Fibroblast of lung (primary cell): ENCODE measurements at regions not wholly inside any gene's neighbourhood (a gene's known extent, or its start where the extent isn't known, plus 50 kb on each side); places are given as distances from the start of the nearest gene placed in this dataset.

Source experiments
- DNase-seq, 2 donors: peaks; one replicate each; pipeline versions ENCODE4 v3.0.0 to v3.0.0-alpha.2; 2010; ENCODE audit warnings: low read depth in 2 of 2
- H2AFZ ChIP-seq: 2 replicates; pipeline ENCODE4 v1.5.1; 2012; ENCODE audit warnings: low read length, control low read depth, inconsistent platforms
- H3K27ac ChIP-seq: 2 replicates; pipeline ENCODE4 v1.5.1; 2011; ENCODE audit warnings: low read length, control low read depth; ENCODE audit not compliant: insufficient read depth
- H3K27me3 ChIP-seq: 2 replicates; pipeline ENCODE4 v1.5.1; 2011; ENCODE audit warnings: mild to moderate bottlenecking, low read length; ENCODE audit not compliant: control insufficient read depth, insufficient read depth
- H3K36me3 ChIP-seq: 2 replicates; pipeline ENCODE4 v1.5.1; 2011; ENCODE audit warnings: low read length; ENCODE audit not compliant: control insufficient read depth, insufficient read depth
- H3K4me1 ChIP-seq: 2 replicates; pipeline ENCODE4 v1.5.1; 2011; ENCODE audit warnings: low read length; ENCODE audit not compliant: control insufficient read depth, insufficient read depth; ENCODE audit errors: extremely low read depth
- H3K4me2 ChIP-seq: 2 replicates; pipeline ENCODE4 v1.5.1; 2011; ENCODE audit warnings: low read length, control low read depth; ENCODE audit not compliant: insufficient read depth; ENCODE audit errors: extremely low read depth
- H3K4me3 ChIP-seq, 4 experiments: fragments of 200-600 bp in 1 of 4; sonication (generic) in 1 of 4; replicated peaks in 1 of 4; 2 replicates each; pipeline ENCODE4 v1.5.1; 2011 to 2016; ENCODE audit warnings: low read length in 4 of 4, low read depth in 3 of 4, mild to moderate bottlenecking in 3 of 4, control low read depth in 2 of 4, inconsistent platforms in 1 of 4, mixed read lengths in 1 of 4; ENCODE audit not compliant: insufficient read depth in 1 of 4; ENCODE audit errors: control extremely low read depth in 1 of 4
- H3K79me2 ChIP-seq: 2 replicates; pipeline ENCODE4 v1.5.1; 2012; ENCODE audit warnings: mild to moderate bottlenecking, low read length, inconsistent platforms; ENCODE audit not compliant: control insufficient read depth, insufficient read depth
- H3K9ac ChIP-seq: 2 replicates; pipeline ENCODE4 v1.5.1; 2011; ENCODE audit warnings: mild to moderate bottlenecking, low read length, control low read depth; ENCODE audit not compliant: insufficient read depth
- H3K9me3 ChIP-seq: 2 replicates; pipeline ENCODE4 v1.5.1; 2012; ENCODE audit warnings: low read depth, low read length; ENCODE audit not compliant: control insufficient read depth, insufficient read depth
- H4K20me1 ChIP-seq: 2 replicates; pipeline ENCODE4 v1.5.1; 2011; ENCODE audit warnings: low read length; ENCODE audit not compliant: control insufficient read depth, insufficient read depth; ENCODE audit errors: extremely low read depth
- EZH2 ChIP-seq: IDR thresholded peaks from 2 replicates; pipeline ENCODE4 v1.5.1; 2012; ENCODE audit warnings: low read length, control low read depth, mild to moderate bottlenecking; ENCODE audit errors: missing control alignments
- TF ChIP-seq, protein P1 (sequence below), 2 donors: IDR thresholded peaks in 1 of 2; conservative IDR thresholded peaks in 1 of 2; 1 replicate in 1 of 2; 2 replicates in 1 of 2; pipeline ENCODE4 v1.5.1; 2011 to 2012; ENCODE audit warnings: low read length in 2 of 2, control low read depth in 1 of 2, inconsistent platforms in 1 of 2, low read depth in 1 of 2, mild to moderate bottlenecking in 1 of 2

DNA sequence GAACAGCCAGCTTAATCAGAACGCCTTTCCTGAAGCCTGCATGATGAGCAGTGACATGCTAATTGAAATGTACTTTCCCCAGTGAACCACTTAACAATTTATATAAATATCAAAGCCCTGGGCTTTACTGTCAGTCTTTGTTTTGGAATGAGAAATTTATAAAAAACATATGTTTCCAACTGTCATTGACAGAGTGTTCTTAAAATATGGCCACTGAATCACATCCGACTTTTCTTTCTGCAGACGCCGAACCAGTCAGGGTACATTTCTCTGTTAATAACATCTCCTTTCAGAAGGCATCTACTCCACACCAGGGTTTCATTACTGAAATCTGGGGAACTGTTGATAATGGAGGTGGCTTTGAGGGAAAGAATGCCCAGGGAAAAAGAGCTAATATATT, 343.7 kb downstream of the INSIG2 start:
- Histone ChIP-seq H2AFZ (no peak overlapping the region), H4K20me1 (no peaks in the 10 kb centered on the region), H3K4me2 (no peak overlapping the region), H3K9me3 (no peaks in the 10 kb centered on the region), H3K9ac (no peak overlapping the region), H3K4me3 (no peak overlapping the region), H3K36me3 (no peaks in the 10 kb centered on the region), H3K79me2 (no peaks in the 10 kb centered on the region), H3K4me1 (no peaks in the 10 kb centered on the region), H3K27ac (no peak overlapping the region), H3K27me3 (no peaks in the 10 kb centered on the region)
- TF ChIP-seq, protein P1, sequence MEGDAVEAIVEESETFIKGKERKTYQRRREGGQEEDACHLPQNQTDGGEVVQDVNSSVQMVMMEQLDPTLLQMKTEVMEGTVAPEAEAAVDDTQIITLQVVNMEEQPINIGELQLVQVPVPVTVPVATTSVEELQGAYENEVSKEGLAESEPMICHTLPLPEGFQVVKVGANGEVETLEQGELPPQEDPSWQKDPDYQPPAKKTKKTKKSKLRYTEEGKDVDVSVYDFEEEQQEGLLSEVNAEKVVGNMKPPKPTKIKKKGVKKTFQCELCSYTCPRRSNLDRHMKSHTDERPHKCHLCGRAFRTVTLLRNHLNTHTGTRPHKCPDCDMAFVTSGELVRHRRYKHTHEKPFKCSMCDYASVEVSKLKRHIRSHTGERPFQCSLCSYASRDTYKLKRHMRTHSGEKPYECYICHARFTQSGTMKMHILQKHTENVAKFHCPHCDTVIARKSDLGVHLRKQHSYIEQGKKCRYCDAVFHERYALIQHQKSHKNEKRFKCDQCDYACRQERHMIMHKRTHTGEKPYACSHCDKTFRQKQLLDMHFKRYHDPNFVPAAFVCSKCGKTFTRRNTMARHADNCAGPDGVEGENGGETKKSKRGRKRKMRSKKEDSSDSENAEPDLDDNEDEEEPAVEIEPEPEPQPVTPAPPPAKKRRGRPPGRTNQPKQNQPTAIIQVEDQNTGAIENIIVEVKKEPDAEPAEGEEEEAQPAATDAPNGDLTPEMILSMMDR (conservative IDR thresholded peaks at IDR 0.05 in 1 of 2, IDR thresholded peaks at IDR 0.05 in 1 of 2; ENCODE audit: low read depth in 1 of 2, low read length in 2 of 2) = no peak
- no peak for TF ChIP-seq EZH2
- DNase-seq = no peak

DNA sequence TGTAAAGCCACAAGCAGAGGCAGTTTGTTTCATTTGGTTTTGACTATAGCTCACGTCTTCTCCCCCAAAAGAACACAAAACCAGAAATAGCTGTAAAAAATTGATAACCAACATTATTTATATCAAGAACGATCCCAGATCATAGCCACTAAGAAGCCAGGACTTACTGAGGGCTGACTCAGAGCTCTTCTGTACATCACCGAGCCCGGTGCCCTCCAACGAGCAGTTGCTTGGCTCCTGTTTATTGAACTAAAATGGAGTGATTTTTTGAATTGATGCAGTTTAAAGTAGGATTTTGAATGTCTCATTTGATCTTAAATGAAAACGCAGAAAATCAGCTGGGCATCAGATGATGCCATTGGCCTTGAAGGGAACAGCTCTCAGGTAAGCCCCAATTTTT, 343.3 kb downstream of the INSIG2 start:
- H3K27me3 ChIP-seq = no peaks in the 10 kb centered on the region

DNA sequence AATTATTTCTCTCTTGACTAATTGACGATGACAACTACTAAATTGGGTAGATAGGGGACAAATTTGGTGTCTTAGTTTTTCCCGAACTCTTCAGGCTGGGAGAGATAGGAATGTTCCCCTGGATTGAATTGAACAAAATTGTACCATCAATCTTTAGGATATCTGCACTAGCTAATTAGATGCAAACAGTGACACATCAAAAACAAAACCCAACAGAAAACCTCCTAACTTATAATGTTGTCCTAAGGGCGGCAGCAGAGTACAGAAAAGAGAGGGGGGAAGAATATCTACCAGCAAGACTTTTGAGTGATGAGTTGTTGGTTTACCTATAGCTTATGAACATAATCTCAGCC, 342.9 kb downstream of the INSIG2 start:
- no peak overlapping the region for H3K27ac ChIP-seq
- TF ChIP-seq EZH2 = no peak
- TF ChIP-seq, protein P1 (conservative IDR thresholded peaks at IDR 0.05 in 1 of 2, IDR thresholded peaks at IDR 0.05 in 1 of 2; ENCODE audit: low read depth in 1 of 2, low read length in 2 of 2) = no peak
- no peaks in the 10 kb centered on the region for H4K20me1 ChIP-seq
- H3K79me2 ChIP-seq = no peaks in the 10 kb centered on the region
- no peaks in the 10 kb centered on the region for H3K4me1 ChIP-seq
- no peak overlapping the region for H3K4me3 ChIP-seq
- no peak overlapping the region for H2AFZ ChIP-seq
- H3K9me3 ChIP-seq = no peaks in the 10 kb centered on the region
- peak in 1 of 2 donors; percentile 64 for DNase-seq
- no peaks in the 10 kb centered on the region for H3K36me3 ChIP-seq
- H3K27me3 ChIP-seq = no peaks in the 10 kb centered on the region
- no peak overlapping the region for H3K9ac ChIP-seq
- H3K4me2 ChIP-seq = no peak overlapping the region

More for the DNA sequence above, 343.3 kb downstream of the INSIG2 start:
- Histone ChIP-seq H3K79me2 (no peaks in the 10 kb centered on the region), H4K20me1 (no peaks in the 10 kb centered on the region), H3K9ac (no peak overlapping the region), H2AFZ (no peak overlapping the region), H3K4me3 (no peak overlapping the region), H3K4me2 (no peak overlapping the region), H3K9me3 (no peaks in the 10 kb centered on the region), H3K36me3 (no peaks in the 10 kb centered on the region), H3K4me1 (no peaks in the 10 kb centered on the region), H3K27ac (no peak overlapping the region)
- TF ChIP-seq, protein P1 (conservative IDR thresholded peaks at IDR 0.05 in 1 of 2, IDR thresholded peaks at IDR 0.05 in 1 of 2; ENCODE audit: low read depth in 1 of 2, low read length in 2 of 2) = no peak
- TF ChIP-seq EZH2 = no peak
- DNase-seq = peak in 1 of 2 donors; percentile 35
